Psoas muscle (tissue), 7 donors: ENCODE measurements at regions not wholly inside any gene's neighbourhood (a gene's known extent, or its start where the extent isn't known, plus 50 kb on each side); places are given as distances from the start of the nearest gene placed in this dataset.

Experiments
- ATAC-seq, 4 donors: fragments of 200-7000 bp; cut with Tn5 transposase; one replicate each; pipeline ENCODE4 v1.9.1; 2020; ENCODE audit warnings: moderate library complexity in 3 of 4, mild to moderate bottlenecking in 2 of 4
- DNase-seq, 2 donors: peaks; one replicate each; pipeline ENCODE4 v3.0.0-alpha.2; 2020
- H3K27ac ChIP-seq: fragments of 200-600 bp; one replicate; pipeline ENCODE4 v1.8.0; 2022
- H3K27me3 ChIP-seq, 3 donors: fragments of 200-600 bp in 1 of 3; one replicate each; pipeline versions ENCODE4 v1.6.1 to v1.8.0; 2013 to 2022; ENCODE audit warnings: low read length in 2 of 3, mild to moderate bottlenecking in 2 of 3, moderate library complexity in 1 of 3; ENCODE audit not compliant: insufficient read depth in 3 of 3
- H3K36me3 ChIP-seq, 2 donors: fragments of 200-600 bp in 1 of 2; one replicate each; pipeline versions ENCODE4 v1.6.1 to v1.8.0; 2013 to 2022; ENCODE audit warnings: low read depth in 1 of 2, mild to moderate bottlenecking in 1 of 2, moderate library complexity in 1 of 2; ENCODE audit not compliant: insufficient read depth in 1 of 2
- H3K4me1 ChIP-seq: fragments of 200-600 bp; one replicate; pipeline ENCODE4 v1.8.0; 2022
- H3K4me3 ChIP-seq: fragments of 200-600 bp; one replicate; pipeline ENCODE4 v1.8.0; 2022; ENCODE audit warnings: mild to moderate bottlenecking
- H3K9me3 ChIP-seq: fragments of 200-600 bp; one replicate; pipeline ENCODE4 v1.8.0; 2022
- CTCF ChIP-seq: fragments of 200-600 bp; IDR thresholded peaks from one replicate; pipeline ENCODE4 v1.8.0; 2022; ENCODE audit warnings: antibody characterized with exemption
- WGBS, 3 donors: extraction: QIAGEN DNeasy Blood & Tissue Kit; methylation state at CpG; one replicate each; pipeline versions ENCODE4 v1.1.6 to v1.1.7; 2013; 5-methylcytosine and 5-hydroxymethylcytosine counted together
- intact Hi-C, 2 donors: fragments of 100-400 bp; cut with DNase I; formaldehyde crosslinking; loops; one replicate each; pipeline versions ENCODE4 v1.11.0 to v1.14.2; 2022
- donor health status: healthy with polysubstance abuse.
- donor health status: DM: no; HTN: no; CAD: no; lungs with moderate emphysema.
- donor health status: Bipolar disorder and iron deficiency.
- donor health status: healthy.
- donor health status: DM: yes; HTN: yes; CAD: no.
- donor health status: DM: no; HTN: no; CAD: no.
- donor health status: DM: yes; HTN: yes; CAD: no.

GRCh38 chr21:20418353-20418752 is 579.9 kb upstream of the NCAM2 start:
- no peak for ATAC-seq
- WGBS, 3 donors = 84 to 86% (median 85%) methylated on average over 6 of the region's 6 CpGs

GRCh38 chr21:20419772-20420171 is 578.4 kb upstream of the NCAM2 start:
- H3K4me3 ChIP-seq = no peak overlapping the region
- ATAC-seq = no peak
- H3K4me1 ChIP-seq = no peaks in the 10 kb centered on the region
- no peaks in the 10 kb centered on the region for H3K36me3 ChIP-seq
- H3K27ac ChIP-seq = no peak overlapping the region
- TF ChIP-seq CTCF = no peak
- H3K27me3 ChIP-seq = no peaks in the 10 kb centered on the region
- DNase-seq = no peak
- WGBS, 3 donors = 50 to 63% (median 57%) methylated on average over 2 of the region's 2 CpGs
- intact Hi-C loops = no loop called here
- no peaks in the 10 kb centered on the region for H3K9me3 ChIP-seq

More at GRCh38 chr21:20418353-20418752, 579.9 kb upstream of the NCAM2 start:
- intact Hi-C loops = no loop called here
- DNase-seq = no peak
- H3K9me3 ChIP-seq = no peaks in the 10 kb centered on the region
- no peak overlapping the region for H3K4me3 ChIP-seq
- no peak overlapping the region for H3K27ac ChIP-seq
- H3K27me3 ChIP-seq = no peaks in the 10 kb centered on the region
- no peak for TF ChIP-seq CTCF
- no peaks in the 10 kb centered on the region for H3K4me1 ChIP-seq
- no peaks in the 10 kb centered on the region for H3K36me3 ChIP-seq

- ATAC-seq (no peak), DNase-seq (no peak)
- H3K27me3 ChIP-seq = no peaks in the 10 kb centered on the region
- intact Hi-C loops = no loop called here
- no peak overlapping the region for H3K4me3 ChIP-seq
- no peaks in the 10 kb centered on the region for H3K4me1 ChIP-seq
- H3K36me3 ChIP-seq = no peaks in the 10 kb centered on the region
- no peak for TF ChIP-seq CTCF
- no peaks in the 10 kb centered on the region for H3K9me3 ChIP-seq
- 77 to 88% (median 82%) methylated on average over 7 of the region's 7 CpGs for WGBS, 3 donors
- no peak overlapping the region for H3K27ac ChIP-seq
These were observed 573.3 kb upstream of the NCAM2 start for GRCh38 chr21:20424943-20425342.

- Histone ChIP-seq H3K36me3 (no peaks in the 10 kb centered on the region), H3K4me3 (no peak overlapping the region), H3K27me3 (no peaks in the 10 kb centered on the region), H3K4me1 (no peaks in the 10 kb centered on the region), H3K27ac (no peak overlapping the region), H3K9me3 (no peaks in the 10 kb centered on the region)
- intact Hi-C loops = no loop called here
- DNase-seq = no peak
- no peak for ATAC-seq
- WGBS, 3 donors = 92 to 96% (median 93%) methylated on average over 12 of the region's 12 CpGs
- TF ChIP-seq CTCF = no peak
These were observed 572.4 kb upstream of the NCAM2 start for GRCh38 chr21:20425856-20426255.

- no peaks in the 10 kb centered on the region for H3K9me3 ChIP-seq
- H3K27ac ChIP-seq = no peak overlapping the region
- no peak overlapping the region for H3K4me3 ChIP-seq
- TF ChIP-seq CTCF = no peak
- no peak for ATAC-seq
- no peak for DNase-seq
- no peaks in the 10 kb centered on the region for H3K36me3 ChIP-seq
- no peaks in the 10 kb centered on the region for H3K27me3 ChIP-seq
- H3K4me1 ChIP-seq = no peaks in the 10 kb centered on the region
- intact Hi-C loops = no loop called here
- 51 to 72% (median 52%) methylated on average over 5 of the region's 5 CpGs for WGBS, 3 donors
These were observed 557.9 kb upstream of the NCAM2 start for GRCh38 chr21:20440338-20440737.
